Ascending aorta (tissue), 2 donors: ENCODE measurements at regions not wholly inside any gene's neighbourhood (a gene's known extent, or its start where the extent isn't known, plus 50 kb on each side); places are given as distances from the start of the nearest gene placed in this dataset.

Source experiments
- DNase-seq, 2 donors: peaks; one replicate each; pipeline ENCODE4 v3.0.0-alpha.2; 2019; ENCODE audit warnings: low spot score in 2 of 2
- H3K27ac ChIP-seq, 2 donors: fragments of 200-600 bp; sonication (generic); one replicate each; pipeline ENCODE4 v1.5.1; 2016 to 2017; ENCODE audit warnings: mild to moderate bottlenecking in 1 of 2
- H3K27me3 ChIP-seq: fragments of 200-600 bp; sonication (generic); one replicate; pipeline ENCODE4 v1.5.1; 2017
- H3K36me3 ChIP-seq, 2 donors: fragments of 200-600 bp; sonication (generic); one replicate each; pipeline ENCODE4 v1.5.1; 2016
- H3K4me1 ChIP-seq, 2 donors: fragments of 200-600 bp; sonication (generic); one replicate each; pipeline ENCODE4 v1.5.1; 2016 to 2017; ENCODE audit warnings: mild to moderate bottlenecking in 1 of 2
- H3K4me3 ChIP-seq, 2 donors: fragments of 200-600 bp; sonication (generic); one replicate each; pipeline ENCODE4 v1.5.1; 2016 to 2017; ENCODE audit warnings: mild to moderate bottlenecking in 1 of 2
- H3K9me3 ChIP-seq, 2 donors: fragments of 200-600 bp; sonication (generic); one replicate each; pipeline ENCODE4 v1.5.1; 2016
- intact Hi-C: fragments of 100-400 bp; cut with DNase I; formaldehyde crosslinking; loops from one replicate; pipeline ENCODE4 v1.15.1; 2023
- TF ChIP-seq, protein P1 (sequence below), 3 experiments: fragments of 200-600 bp in 2 of 3; fragments of 450-650 bp in 1 of 3; sonication (generic) in 2 of 3; IDR thresholded peaks; one replicate each; pipeline ENCODE4 v1.5.1; 2016 to 2019; ENCODE audit warnings: antibody characterized with exemption in 3 of 3, mild to moderate bottlenecking in 1 of 3, moderate library complexity in 1 of 3

DNA sequence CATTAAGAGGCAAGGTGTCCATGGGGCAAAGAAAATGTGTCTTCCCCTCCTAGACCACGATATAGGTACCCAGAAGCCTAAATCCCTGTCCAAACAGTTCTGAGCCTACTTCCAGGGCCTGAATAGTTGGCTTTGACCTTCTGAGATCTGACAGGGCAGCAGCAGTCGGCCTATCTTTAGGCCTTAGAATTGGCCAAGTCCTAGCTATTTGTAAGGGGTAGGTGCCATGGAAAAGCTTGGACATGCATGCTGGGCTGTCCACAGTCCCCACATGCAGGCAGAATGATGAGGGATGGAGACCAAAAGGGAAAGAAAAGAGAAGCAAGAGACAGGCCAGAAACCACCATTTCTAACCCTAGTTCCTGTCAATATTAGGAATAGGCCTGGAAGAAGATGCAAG is 346.1 kb downstream of the ANXA1 start:
- no peaks in the 10 kb centered on the region for H3K4me1 ChIP-seq
- no peaks in the 10 kb centered on the region for H3K9me3 ChIP-seq
- H3K27me3 ChIP-seq: no peaks in the 10 kb centered on the region
- no peak overlapping the region for H3K27ac ChIP-seq
- H3K36me3 ChIP-seq: no peaks in the 10 kb centered on the region
- intact Hi-C loops: no loop called here
- DNase-seq: no peak
- no peak overlapping the region for H3K4me3 ChIP-seq
- TF ChIP-seq, protein P1, sequence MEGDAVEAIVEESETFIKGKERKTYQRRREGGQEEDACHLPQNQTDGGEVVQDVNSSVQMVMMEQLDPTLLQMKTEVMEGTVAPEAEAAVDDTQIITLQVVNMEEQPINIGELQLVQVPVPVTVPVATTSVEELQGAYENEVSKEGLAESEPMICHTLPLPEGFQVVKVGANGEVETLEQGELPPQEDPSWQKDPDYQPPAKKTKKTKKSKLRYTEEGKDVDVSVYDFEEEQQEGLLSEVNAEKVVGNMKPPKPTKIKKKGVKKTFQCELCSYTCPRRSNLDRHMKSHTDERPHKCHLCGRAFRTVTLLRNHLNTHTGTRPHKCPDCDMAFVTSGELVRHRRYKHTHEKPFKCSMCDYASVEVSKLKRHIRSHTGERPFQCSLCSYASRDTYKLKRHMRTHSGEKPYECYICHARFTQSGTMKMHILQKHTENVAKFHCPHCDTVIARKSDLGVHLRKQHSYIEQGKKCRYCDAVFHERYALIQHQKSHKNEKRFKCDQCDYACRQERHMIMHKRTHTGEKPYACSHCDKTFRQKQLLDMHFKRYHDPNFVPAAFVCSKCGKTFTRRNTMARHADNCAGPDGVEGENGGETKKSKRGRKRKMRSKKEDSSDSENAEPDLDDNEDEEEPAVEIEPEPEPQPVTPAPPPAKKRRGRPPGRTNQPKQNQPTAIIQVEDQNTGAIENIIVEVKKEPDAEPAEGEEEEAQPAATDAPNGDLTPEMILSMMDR (IDR thresholded peaks at IDR 0.05): no peak

GRCh38 chr9:73515216-73515615 is 363.6 kb downstream of the ANXA1 start:
- no peak for DNase-seq
- H3K27ac ChIP-seq: no peak overlapping the region
- intact Hi-C loops: no loop called here

GRCh38 chr9:73523391-73523790 is 371.7 kb downstream of the ANXA1 start:
- Histone ChIP-seq H3K4me3 (no peak overlapping the region), H3K36me3 (no peaks in the 10 kb centered on the region)

More at GRCh38 chr9:73515216-73515615, 363.6 kb downstream of the ANXA1 start:
- Histone ChIP-seq H3K4me1 (no peaks in the 10 kb centered on the region), H3K9me3 (no peaks in the 10 kb centered on the region), H3K27me3 (no peaks in the 10 kb centered on the region), H3K4me3 (no peak overlapping the region), H3K36me3 (no peaks in the 10 kb centered on the region)
- TF ChIP-seq, protein P1 (IDR thresholded peaks at IDR 0.05): no peak

DNA sequence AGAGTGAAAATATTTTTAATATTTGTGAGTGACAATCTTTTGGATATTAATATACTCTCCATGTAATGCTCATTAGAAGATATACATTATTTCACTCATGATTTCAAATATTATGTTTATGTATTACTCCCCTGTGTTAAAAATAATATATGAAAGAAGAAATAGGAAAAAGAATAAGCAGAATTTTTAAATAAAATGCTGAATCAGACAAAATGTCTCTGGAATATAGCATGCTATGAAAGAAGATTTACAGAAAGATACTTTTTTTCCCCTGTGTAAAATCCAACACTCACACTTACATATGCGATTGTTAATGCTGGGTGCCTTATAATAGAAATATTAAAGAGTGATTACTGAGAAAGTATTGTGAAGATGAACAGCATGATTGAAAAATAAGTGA is 373.7 kb downstream of the ANXA1 start:
- H3K9me3 ChIP-seq: no peaks in the 10 kb centered on the region
- H3K4me1 ChIP-seq: no peaks in the 10 kb centered on the region
- no peak overlapping the region for H3K27ac ChIP-seq
- DNase-seq: no peak
- no peaks in the 10 kb centered on the region for H3K36me3 ChIP-seq
- TF ChIP-seq, protein P1 (IDR thresholded peaks at IDR 0.05): no peak
- H3K4me3 ChIP-seq: no peak overlapping the region
- intact Hi-C loops: no loop called here
- H3K27me3 ChIP-seq: no peaks in the 10 kb centered on the region

More at GRCh38 chr9:73523391-73523790, 371.7 kb downstream of the ANXA1 start:
- Histone ChIP-seq H3K27me3 (no peaks in the 10 kb centered on the region), H3K4me1 (no peaks in the 10 kb centered on the region), H3K9me3 (no peaks in the 10 kb centered on the region), H3K27ac (no peak overlapping the region)
- no peak for DNase-seq
- TF ChIP-seq, protein P1 (IDR thresholded peaks at IDR 0.05): no peak
- intact Hi-C loops: no loop called here

DNA sequence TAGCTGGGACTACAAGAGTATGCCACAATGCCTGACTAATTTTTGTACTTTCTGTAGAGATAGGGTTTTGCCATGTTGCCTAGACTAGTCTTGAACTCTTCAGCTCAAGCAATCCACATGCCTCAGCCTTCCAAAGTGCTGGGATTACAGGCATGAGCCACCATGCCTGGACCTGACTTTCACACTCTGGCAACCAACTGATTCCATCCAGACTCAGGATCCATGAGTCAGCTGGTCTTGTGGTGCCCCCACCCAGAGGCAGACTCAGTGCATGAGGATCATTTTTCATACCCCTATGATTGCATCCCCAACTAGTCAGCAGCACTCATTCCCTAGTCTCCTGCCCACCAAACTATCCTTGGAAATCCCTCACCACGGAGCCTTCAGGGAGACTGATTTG is 375.9 kb downstream of the ANXA1 start:
- no peak overlapping the region for H3K27ac ChIP-seq
- no peaks in the 10 kb centered on the region for H3K4me1 ChIP-seq
- TF ChIP-seq, protein P1 (IDR thresholded peaks at IDR 0.05): no peak
- no peaks in the 10 kb centered on the region for H3K27me3 ChIP-seq
- DNase-seq: no peak
- H3K9me3 ChIP-seq: no peaks in the 10 kb centered on the region
- intact Hi-C loops: no loop called here
- no peaks in the 10 kb centered on the region for H3K36me3 ChIP-seq
- H3K4me3 ChIP-seq: no peak overlapping the region

- no peaks in the 10 kb centered on the region for H3K36me3 ChIP-seq
- H3K9me3 ChIP-seq: no peaks in the 10 kb centered on the region
- no peaks in the 10 kb centered on the region for H3K4me1 ChIP-seq
- H3K4me3 ChIP-seq: no peak overlapping the region
- intact Hi-C loops: no loop called here
- no peak for DNase-seq
- H3K27me3 ChIP-seq: no peaks in the 10 kb centered on the region
- no peak overlapping the region for H3K27ac ChIP-seq
- TF ChIP-seq, protein P1 (IDR thresholded peaks at IDR 0.05): no peak
These were observed 377.3 kb downstream of the ANXA1 start for GRCh38 chr9:73528926-73529325.
